SK-N-MC (cell line): ENCODE measurements at regions not wholly inside any gene's neighbourhood (a gene's known extent, or its start where the extent isn't known, plus 50 kb on each side); places are given as distances from the start of the nearest gene placed in this dataset.

Source experiments
- EZH2 ChIP-seq: fragments of 200-600 bp; sonication (generic); IDR thresholded peaks from one replicate; pipeline ENCODE4 v1.6.1; 2017; ENCODE audit warnings: antibody characterized with exemption
- POLR2AphosphoS5 ChIP-seq: IDR thresholded peaks from 2 replicates; pipeline ENCODE4 v1.6.1; 2012; ENCODE audit warnings: mild to moderate bottlenecking, low read depth, low read length, borderline replicate concordance

- TF ChIP-seq EZH2 (no peak), POLR2AphosphoS5 (peak; percentile 60; the same call in 1 of the 2 replicates)
Measured at GRCh38 chr4:164683040-164683439, 70.9 kb upstream of the SMIM31 start.
